K562 (cell line): ENCODE measurements at regions not wholly inside any gene's neighbourhood (a gene's known extent, or its start where the extent isn't known, plus 50 kb on each side); places are given as distances from the start of the nearest gene placed in this dataset.

ENCODE experiments used
- ATAC-seq: fragments of 200-7000 bp; cut with Tn5 transposase; 3 replicates; pipeline ENCODE4 v1.9.1; 2020; ENCODE audit warnings: moderate library complexity
- BruUV-seq: library from RNA; stranded (reverse); fragments of 400-500 nt; replicated peaks from 2 replicates; lab custom pipeline; 2021; lab: Mats Ljungman, UMichigan
- CTCF ChIA-PET: fragments of 300-600 bp; formaldehyde crosslinking; extraction: SDS; loops from one replicate; lab custom pipeline; 2021; ENCODE audit warnings: low intra/inter-chr PET ratio; lab: Yijun Ruan, JAX
- POLR2A ChIA-PET: fragments of 300-600, 350-650 bp; sonication (Branson Sonifier 250); formaldehyde crosslinking; extraction: SDS; loops from one replicate; lab custom pipeline; 2021; ENCODE audit warnings: antibody characterized with exemption, inconsistent platforms; lab: Yijun Ruan, JAX
- DNase-seq, 4 experiments: peaks; one replicate each; pipeline versions ENCODE4 v3.0.0 to v3.0.0-alpha.2; 2011 to 2018; ENCODE audit warnings: low spot score in 3 of 4, mixed read lengths in 3 of 4; ENCODE audit errors: extremely low read depth in 1 of 4
- FAIRE-seq: peaks from 2 replicates; lab custom pipeline; 2011; peaks lifted over from hg19 to GRCh38; lab: Jason Lieb, UNC
- H2AFZ ChIP-seq: 2 replicates; pipeline ENCODE4 v1.6.0; 2011; ENCODE audit warnings: low read depth, low read length, control low read depth, inconsistent platforms
- H3K27ac ChIP-seq: fragments of 200-600 bp; 3 replicates; pipeline ENCODE4 v1.8.0; 2011; ENCODE audit warnings: low read depth, mild to moderate bottlenecking, control low read depth, inconsistent platforms, low read length, moderate library complexity, mixed read lengths; ENCODE audit errors: extremely low read depth
- H3K27me3 ChIP-seq, 2 experiments: fragments of 300-600 bp in 1 of 2; 2 replicates in 1 of 2; 3 replicates in 1 of 2; pipeline versions ENCODE4 v1.6.0 to v1.8.0; 2011; ENCODE audit warnings: inconsistent platforms in 2 of 2, low read length in 2 of 2, mild to moderate bottlenecking in 1 of 2, mixed read lengths in 1 of 2, moderate library complexity in 1 of 2; ENCODE audit not compliant: control insufficient read depth in 2 of 2, insufficient read depth in 2 of 2
- H3K36me3 ChIP-seq: fragments of 300-600 bp; 3 replicates; pipeline ENCODE4 v1.8.0; 2011; ENCODE audit warnings: mild to moderate bottlenecking, low read length, inconsistent platforms; ENCODE audit not compliant: control insufficient read depth, insufficient read depth
- H3K4me1 ChIP-seq, 2 experiments: fragments of 200-600 bp in 1 of 2; replicated peaks in 1 of 2; 2 replicates in 1 of 2; 3 replicates in 1 of 2; pipeline versions ENCODE4 v1.5.1 to v1.8.0; 2011; ENCODE audit warnings: inconsistent platforms in 2 of 2, low read length in 2 of 2, mild to moderate bottlenecking in 1 of 2, mixed read lengths in 1 of 2, moderate library complexity in 1 of 2; ENCODE audit not compliant: control insufficient read depth in 2 of 2, insufficient read depth in 2 of 2
- H3K4me2 ChIP-seq: 2 replicates; pipeline ENCODE4 v1.6.1; 2011; ENCODE audit warnings: low read length, control low read depth, inconsistent platforms, mixed read lengths; ENCODE audit not compliant: insufficient read depth
- H3K4me3 ChIP-seq: fragments of 200-600 bp; sonication (generic), shearing (Covaris generic); 2 replicates; pipeline ENCODE4 v1.5.1; 2016; ENCODE audit warnings: control low read depth, inconsistent platforms
- H3K79me2 ChIP-seq: fragments of 200-600 bp; 3 replicates; pipeline ENCODE4 v1.8.0; 2011; ENCODE audit warnings: low read length, inconsistent platforms; ENCODE audit not compliant: control insufficient read depth, insufficient read depth
- H3K9ac ChIP-seq, 2 experiments: 2 replicates each; pipeline versions ENCODE4 v1.6.0 to v1.6.1; 2011; ENCODE audit warnings: low read depth in 2 of 2, low read length in 2 of 2, control low read depth in 1 of 2, inconsistent platforms in 1 of 2, mild to moderate bottlenecking in 1 of 2, mixed read lengths in 1 of 2; ENCODE audit not compliant: insufficient read depth in 1 of 2
- H3K9me1 ChIP-seq: one replicate; pipeline ENCODE4 v1.6.0; 2011; ENCODE audit warnings: inconsistent platforms, mild to moderate bottlenecking, low read length, moderate library complexity; ENCODE audit not compliant: control insufficient read depth, insufficient read depth
- H3K9me3 ChIP-seq: replicated peaks from 2 replicates; pipeline ENCODE4 v1.5.1; 2011; ENCODE audit warnings: low read depth, low read length, inconsistent platforms; ENCODE audit not compliant: control insufficient read depth, insufficient read depth
- H4K20me1 ChIP-seq: replicated peaks from 2 replicates; pipeline ENCODE4 v1.6.1; 2011; ENCODE audit warnings: low read length, inconsistent platforms, mixed read lengths; ENCODE audit not compliant: control insufficient read depth, insufficient read depth
- CLOCK ChIP-seq: fragments of 250-450 bp; sonication (Bioruptor Pico); IDR thresholded peaks from 2 replicates; pipeline ENCODE4 v1.4.0; 2020; ENCODE audit warnings: mild to moderate bottlenecking, moderate library complexity, borderline replicate concordance
- POLR2AphosphoS5 ChIP-seq: IDR thresholded peaks from 2 replicates; pipeline ENCODE4 v1.6.1; 2011; ENCODE audit warnings: mild to moderate bottlenecking, low read depth, low read length, moderate library complexity; ENCODE audit not compliant: control insufficient read depth, insufficient read depth
- SP2 ChIP-seq: IDR thresholded peaks from 2 replicates; pipeline ENCODE4 v1.6.1; 2011; ENCODE audit warnings: mild to moderate bottlenecking, low read depth, low read length, moderate library complexity; ENCODE audit not compliant: poor library complexity, severe bottlenecking; ENCODE audit errors: extremely low read depth
- ZKSCAN8 ChIP-seq: fragments of 200-800 bp; sonication (Bioruptor generic); IDR thresholded peaks from 2 replicates; pipeline ENCODE4 v1.6.1; 2016; ENCODE audit warnings: missing genetic modification characterization, missing compliant biosample characterization
- ZNF584 ChIP-seq: fragments of 200-800 bp; sonication (Bioruptor generic); IDR thresholded peaks from 2 replicates; pipeline ENCODE4 v1.6.1; 2016; ENCODE audit warnings: low read depth, mild to moderate bottlenecking, missing genetic modification characterization, missing compliant biosample characterization
- WGBS: fragments of 100-300 bp; shearing (Covaris generic); methylation state at CpG from one replicate; pipeline ENCODE4 v1.1.6; 2016; ENCODE audit warnings: low coverage, mixed read lengths; ENCODE audit not compliant: insufficient coverage; ENCODE audit errors: missing lambda C conversion rate; 5-methylcytosine and 5-hydroxymethylcytosine counted together
- in situ Hi-C: fragments of 300-500 bp; cut with MboI; formaldehyde crosslinking; loops from 4 replicates; pipeline ENCODE4 v1.15.0; 2018; ENCODE audit warnings: inconsistent platforms, mixed read lengths
- intact Hi-C: fragments of 100-400 bp; cut with micrococcal nuclease; formaldehyde crosslinking; loops from 2 replicates; pipeline ENCODE4 v1.14.2; 2022
- TF ChIP-seq, protein P1 (sequence below): fragments of 450-650 bp; IDR thresholded peaks from 2 replicates; pipeline ENCODE4 v1.7.1; 2018; ENCODE audit warnings: mild to moderate bottlenecking, low read depth; ENCODE audit not compliant: partially characterized antibody

GRCh38 chr9:129259375-129259774, 81.3 kb upstream of the IER5L start:
- no peak for TF ChIP-seq CLOCK (CRISPR knock-in tag)
- no peak for TF ChIP-seq SP2
- TF ChIP-seq ZNF584 (CRISPR knock-in tag): no peak
- TF ChIP-seq POLR2AphosphoS5: no peak
- TF ChIP-seq, protein P1, sequence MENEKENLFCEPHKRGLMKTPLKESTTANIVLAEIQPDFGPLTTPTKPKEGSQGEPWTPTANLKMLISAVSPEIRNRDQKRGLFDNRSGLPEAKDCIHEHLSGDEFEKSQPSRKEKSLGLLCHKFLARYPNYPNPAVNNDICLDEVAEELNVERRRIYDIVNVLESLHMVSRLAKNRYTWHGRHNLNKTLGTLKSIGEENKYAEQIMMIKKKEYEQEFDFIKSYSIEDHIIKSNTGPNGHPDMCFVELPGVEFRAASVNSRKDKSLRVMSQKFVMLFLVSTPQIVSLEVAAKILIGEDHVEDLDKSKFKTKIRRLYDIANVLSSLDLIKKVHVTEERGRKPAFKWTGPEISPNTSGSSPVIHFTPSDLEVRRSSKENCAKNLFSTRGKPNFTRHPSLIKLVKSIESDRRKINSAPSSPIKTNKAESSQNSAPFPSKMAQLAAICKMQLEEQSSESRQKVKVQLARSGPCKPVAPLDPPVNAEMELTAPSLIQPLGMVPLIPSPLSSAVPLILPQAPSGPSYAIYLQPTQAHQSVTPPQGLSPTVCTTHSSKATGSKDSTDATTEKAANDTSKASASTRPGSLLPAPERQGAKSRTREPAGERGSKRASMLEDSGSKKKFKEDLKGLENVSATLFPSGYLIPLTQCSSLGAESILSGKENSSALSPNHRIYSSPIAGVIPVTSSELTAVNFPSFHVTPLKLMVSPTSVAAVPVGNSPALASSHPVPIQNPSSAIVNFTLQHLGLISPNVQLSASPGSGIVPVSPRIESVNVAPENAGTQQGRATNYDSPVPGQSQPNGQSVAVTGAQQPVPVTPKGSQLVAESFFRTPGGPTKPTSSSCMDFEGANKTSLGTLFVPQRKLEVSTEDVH: no peak
- TF ChIP-seq ZKSCAN8 (CRISPR knock-in tag): no peak
- DNase-seq (no peak), ATAC-seq (no peak), FAIRE-seq (no peak)
- ChIA-PET POLR2A (interaction anchor here (0.6 to 1.2 kb wide), 2 partner anchors 10 to 340 kb away, joined by 3 to 4 read pairs; no protein-coding TSS in a partner anchor), CTCF (no interaction called here)
- peaks cover 6 to 24% of the 10 kb centered on the region in 2 experiments for H3K4me1 ChIP-seq
- no peaks in the 10 kb centered on the region for H3K79me2 ChIP-seq
- H2AFZ ChIP-seq: no peak overlapping the region
- no peaks in the 10 kb centered on the region for H3K9me1 ChIP-seq
- H3K9ac ChIP-seq: no peak overlapping the region
- intact Hi-C loops: loop anchor here (5.0 kb wide), 1 partner anchor 82 kb away; the partner anchor contains the start of gene IER5L
- 33% methylated on average over 7 of the region's 7 CpGs for WGBS
- H3K27me3 ChIP-seq: peaks cover 0 to 18% of the 10 kb centered on the region in 2 experiments; a peak in 2 of 5 replicates
- no peak overlapping the region for H3K4me2 ChIP-seq
- no peaks in the 10 kb centered on the region for H3K36me3 ChIP-seq
- no peak overlapping the region for H3K4me3 ChIP-seq
- H3K27ac ChIP-seq: no peak overlapping the region
- no TSS peak for BruUV-seq
- peaks cover 6% of the 10 kb centered on the region; the same call in 1 of the 2 replicates for H4K20me1 ChIP-seq
- no peaks in the 10 kb centered on the region for H3K9me3 ChIP-seq
- in situ Hi-C loops: no loop called here
